GM23338 (cell line): ENCODE measurements at regions not wholly inside any gene's neighbourhood (a gene's known extent, or its start where the extent isn't known, plus 50 kb on each side); places are given as distances from the start of the nearest gene placed in this dataset.

Source experiments
- ATAC-seq: fragments of 200-7000 bp; cut with Tn5 transposase; 3 replicates; pipeline ENCODE4 v1.9.1; 2020
- DNase-seq: peaks from one replicate; pipeline ENCODE4 v3.0.0-alpha.2; 2015; ENCODE audit warnings: low spot score
- H2AFZ ChIP-seq: fragments of 200-600 bp; sonication (generic); 2 replicates; pipeline ENCODE4 v1.8.0; 2016; ENCODE audit warnings: antibody characterized with exemption, mild to moderate bottlenecking, moderate library complexity
- H3F3A ChIP-seq: fragments of 200-600 bp; sonication (generic); replicated peaks from 2 replicates; pipeline ENCODE4 v1.8.0; 2017; ENCODE audit warnings: antibody characterized with exemption, mixed run types, low read depth
- H3K27ac ChIP-seq: fragments of 200-600 bp; sonication (generic); 2 replicates; pipeline ENCODE4 v1.6.1; 2016; ENCODE audit warnings: low read depth
- H3K27me3 ChIP-seq: fragments of 200-600 bp; sonication (generic); 2 replicates; pipeline ENCODE4 v1.8.0; 2016; ENCODE audit warnings: mild to moderate bottlenecking, mixed run types, moderate library complexity; ENCODE audit not compliant: insufficient read depth
- H3K36me3 ChIP-seq: fragments of 200-600 bp; sonication (generic); 2 replicates; pipeline ENCODE4 v1.8.0; 2016; ENCODE audit warnings: mild to moderate bottlenecking; ENCODE audit not compliant: insufficient read depth
- H3K4me1 ChIP-seq: fragments of 200-600 bp; sonication (generic); 2 replicates; pipeline ENCODE4 v1.8.0; 2016; ENCODE audit warnings: mild to moderate bottlenecking, moderate library complexity; ENCODE audit not compliant: insufficient read depth
- H3K4me2 ChIP-seq: fragments of 200-600 bp; sonication (generic); 2 replicates; pipeline ENCODE4 v1.7.1; 2017; ENCODE audit warnings: mixed run types
- H3K4me3 ChIP-seq: fragments of 200-600 bp; sonication (generic); 2 replicates; pipeline ENCODE4 v1.6.1; 2016; ENCODE audit warnings: mixed run types
- H3K79me2 ChIP-seq: fragments of 200-600 bp; sonication (generic); replicated peaks from 2 replicates; pipeline ENCODE4 v1.8.0; 2017; ENCODE audit warnings: mild to moderate bottlenecking; ENCODE audit not compliant: insufficient read depth
- H3K9me2 ChIP-seq: fragments of 200-600 bp; sonication (generic); 2 replicates; pipeline ENCODE4 v1.8.0; 2017; ENCODE audit not compliant: insufficient read depth
- H4K20me1 ChIP-seq: fragments of 200-600 bp; sonication (generic); replicated peaks from 2 replicates; pipeline ENCODE4 v1.8.0; 2017; ENCODE audit warnings: mild to moderate bottlenecking; ENCODE audit not compliant: insufficient read depth
- H3K27ac Mint-ChIP-seq: 2 replicates; pipeline ENCODE4 v1.8.0; 2020; ENCODE audit warnings: inconsistent platforms, mild to moderate bottlenecking, moderate library complexity, mixed read lengths
- H3K27me3 Mint-ChIP-seq: 3 replicates; pipeline ENCODE4 v1.8.0; 2022; ENCODE audit warnings: low read depth, mild to moderate bottlenecking, moderate library complexity, mixed read lengths, inconsistent platforms; ENCODE audit not compliant: insufficient read depth, poor library complexity
- H3K36me3 Mint-ChIP-seq: 3 replicates; pipeline ENCODE4 v1.8.0; 2021; ENCODE audit warnings: low read depth, mild to moderate bottlenecking, inconsistent platforms, moderate library complexity, mixed read lengths
- H3K4me1 Mint-ChIP-seq: 3 replicates; pipeline ENCODE4 v1.8.0; 2020; ENCODE audit warnings: mild to moderate bottlenecking, inconsistent platforms, mixed read lengths
- H3K4me3 Mint-ChIP-seq: 3 replicates; pipeline ENCODE4 v1.8.0; 2021; ENCODE audit warnings: moderate library complexity, mild to moderate bottlenecking, inconsistent platforms, mixed read lengths
- H3K9me3 Mint-ChIP-seq: 3 replicates; pipeline ENCODE4 v1.8.0; 2020; ENCODE audit warnings: moderate library complexity, mild to moderate bottlenecking, inconsistent platforms, mixed read lengths
- CREB1 ChIP-seq: fragments of 250-450 bp; sonication (Bioruptor Pico); IDR thresholded peaks from 2 replicates; pipeline ENCODE4 v1.5.0; 2020; ENCODE audit warnings: low read depth, mild to moderate bottlenecking, moderate library complexity
- CTCF ChIP-seq, 2 experiments: fragments of 200-600 bp in 1 of 2; sonication (generic) in 1 of 2; conservative IDR thresholded peaks; 2 replicates each; pipeline versions ENCODE4 v1.5.1 to v1.6.1; 2016 to 2017; ENCODE audit warnings: antibody characterized with exemption in 2 of 2, low read depth in 2 of 2, mild to moderate bottlenecking in 2 of 2, moderate library complexity in 1 of 2
- ETS1 ChIP-seq: IDR thresholded peaks from 2 replicates; pipeline ENCODE4 v1.6.1; 2016; ENCODE audit warnings: antibody characterized with exemption
- EZH2 ChIP-seq: fragments of 200-600 bp; sonication (generic); IDR thresholded peaks from one replicate; pipeline ENCODE4 v1.8.0; 2017; ENCODE audit warnings: antibody characterized with exemption, mild to moderate bottlenecking, low read depth; ENCODE audit not compliant: unreplicated experiment
- EZH2phosphoT487 ChIP-seq: fragments of 200-600 bp; sonication (generic); IDR thresholded peaks from one replicate; pipeline ENCODE4 v1.8.1; 2018; ENCODE audit warnings: antibody characterized with exemption; ENCODE audit not compliant: unreplicated experiment
- JUNB ChIP-seq: IDR thresholded peaks from one replicate; pipeline ENCODE4 v1.6.1; 2016; ENCODE audit warnings: antibody characterized with exemption; ENCODE audit not compliant: unreplicated experiment
- NANOG ChIP-seq: IDR thresholded peaks from 2 replicates; pipeline ENCODE4 v1.6.1; 2016; ENCODE audit warnings: antibody characterized with exemption, borderline replicate concordance
- POLR2AphosphoS5 ChIP-seq: IDR thresholded peaks from 2 replicates; pipeline ENCODE4 v1.6.1; 2016; ENCODE audit warnings: antibody characterized with exemption, low read depth
- REST ChIP-seq: IDR thresholded peaks from one replicate; pipeline ENCODE4 v1.6.1; 2018; ENCODE audit warnings: antibody characterized with exemption; ENCODE audit not compliant: unreplicated experiment
- STAT1 ChIP-seq: IDR thresholded peaks from one replicate; pipeline ENCODE4 v1.6.1; 2016; ENCODE audit warnings: antibody characterized with exemption; ENCODE audit not compliant: unreplicated experiment
- ZNF114 ChIP-seq: fragments of 250-450 bp; sonication (Bioruptor Pico); IDR thresholded peaks from 2 replicates; pipeline ENCODE4 v1.5.0; 2020; ENCODE audit warnings: mild to moderate bottlenecking, moderate library complexity
- ZNF331 ChIP-seq: fragments of 250-450 bp; sonication (Bioruptor Pico); IDR thresholded peaks from 2 replicates; pipeline ENCODE4 v1.5.0; 2020; ENCODE audit warnings: low read depth, mild to moderate bottlenecking, moderate library complexity
- ZNF462 ChIP-seq: fragments of 250-450 bp; sonication (Bioruptor Pico); IDR thresholded peaks from 2 replicates; pipeline ENCODE4 v1.5.0; 2020; ENCODE audit warnings: mild to moderate bottlenecking, moderate library complexity

GRCh38 chr11:79939111-79939510 is 498.3 kb upstream of the TENM4 start:
- Histone ChIP-seq H3F3A (no peaks in the 10 kb centered on the region), H3K27ac (no peak overlapping the region), H2AFZ (no peak overlapping the region; the same call in 1 of the 2 replicates), H3K9me2 (no peaks in the 10 kb centered on the region; the same call in 1 of the 2 replicates), H4K20me1 (no peaks in the 10 kb centered on the region), H3K4me1 (peaks cover 9% of the 10 kb centered on the region), H3K79me2 (no peaks in the 10 kb centered on the region), H3K36me3 (no peaks in the 10 kb centered on the region), H3K4me2 (no peak overlapping the region), H3K27me3 (no peaks in the 10 kb centered on the region), H3K4me3 (no peak overlapping the region)
- no peak for TF ChIP-seq ZNF114 (CRISPR knock-in tag)
- no peak for TF ChIP-seq EZH2phosphoT487
- TF ChIP-seq NANOG, result no peak
- no peak for TF ChIP-seq JUNB
- no peak for TF ChIP-seq REST
- TF ChIP-seq STAT1, result no peak
- no peak for TF ChIP-seq ZNF331 (CRISPR knock-in tag)
- TF ChIP-seq EZH2, result no peak
- no peak for TF ChIP-seq POLR2AphosphoS5
- TF ChIP-seq CTCF (conservative IDR thresholded peaks at IDR 0.05; ENCODE audit: low read depth in 2 of 2), result no peak
- TF ChIP-seq ETS1, result no peak
- no peak for TF ChIP-seq ZNF462
- TF ChIP-seq CREB1, result no peak
- DNase-seq, result no peak
- Mint-ChIP-seq H3K27me3 (no peaks in the 10 kb centered on the region), H3K4me1 (peaks cover 20% of the 10 kb centered on the region), H3K27ac (0 out of 2 replicates have a peak overlapping the region, but pooled peaks have one; percentile 14), H3K4me3 (no peak overlapping the region), H3K36me3 (no peaks in the 10 kb centered on the region), H3K9me3 (no peaks in the 10 kb centered on the region)
- no peak for ATAC-seq
